Activated CD4-positive, alpha-beta T cell treated with anti-CD3 and anti-CD28 coated beads, Interleukin-2, Interleukin-6, amounts not matched to agents 100 ng/mL and 50 ng/mL, durations not matched to agents 16 hours and 8 hours (primary cell): ENCODE measurements at regions not wholly inside any gene's neighbourhood (a gene's known extent, or its start where the extent isn't known, plus 50 kb on each side); places are given as distances from the start of the nearest gene placed in this dataset.

Experiments used
- DNase-seq: peaks from one replicate; pipeline ENCODE4 v3.0.0-alpha.2; 2020

DNA sequence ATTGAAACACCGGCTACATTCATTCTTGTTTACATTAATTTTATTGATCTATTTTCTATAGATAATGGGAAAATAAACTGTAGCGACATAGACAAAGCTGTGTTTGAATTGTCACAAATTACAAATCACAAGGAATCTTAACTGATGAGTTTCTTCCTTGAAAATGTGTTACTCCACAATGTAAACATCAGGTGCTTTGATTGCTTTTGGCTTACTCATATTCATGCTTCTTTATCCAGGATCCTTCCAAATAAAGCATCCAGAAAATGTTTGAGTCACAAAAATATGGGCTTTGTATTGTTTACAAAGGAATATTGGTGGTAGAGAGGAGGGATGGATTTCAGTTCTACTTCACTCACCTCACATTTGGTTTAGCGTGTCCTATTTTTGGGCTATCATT is 64.0 kb downstream of the BMP2 start:
- DNase-seq, result no peak

GRCh38 chr20:6832811-6833210 is 65.3 kb downstream of the BMP2 start:
- DNase-seq, result no peak

DNA sequence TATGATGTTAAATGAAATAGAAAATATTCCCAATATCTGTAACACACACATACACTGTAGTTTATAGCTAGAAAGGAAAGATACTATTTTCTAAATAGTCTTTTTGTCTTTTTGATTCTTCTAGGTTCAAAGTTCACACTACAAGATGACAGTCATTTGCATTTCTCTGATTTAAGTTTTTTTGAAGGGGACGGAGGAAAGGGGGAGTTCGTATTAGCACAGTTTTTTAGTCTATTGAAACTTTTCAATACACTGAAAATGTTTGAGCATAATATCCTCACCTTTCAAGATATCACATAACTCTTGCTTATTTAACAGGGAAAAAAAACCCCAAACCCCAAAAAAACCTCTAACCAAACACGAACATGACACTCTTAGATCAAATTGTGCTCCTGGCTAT is 68.1 kb downstream of the BMP2 start:
- DNase-seq, result no peak

GRCh38 chr20:6836821-6837374 is 69.4 kb downstream of the BMP2 start:
- no peak for DNase-seq

GRCh38 chr20:6837730-6838129 is 70.2 kb downstream of the BMP2 start:
- DNase-seq, result no peak

DNA sequence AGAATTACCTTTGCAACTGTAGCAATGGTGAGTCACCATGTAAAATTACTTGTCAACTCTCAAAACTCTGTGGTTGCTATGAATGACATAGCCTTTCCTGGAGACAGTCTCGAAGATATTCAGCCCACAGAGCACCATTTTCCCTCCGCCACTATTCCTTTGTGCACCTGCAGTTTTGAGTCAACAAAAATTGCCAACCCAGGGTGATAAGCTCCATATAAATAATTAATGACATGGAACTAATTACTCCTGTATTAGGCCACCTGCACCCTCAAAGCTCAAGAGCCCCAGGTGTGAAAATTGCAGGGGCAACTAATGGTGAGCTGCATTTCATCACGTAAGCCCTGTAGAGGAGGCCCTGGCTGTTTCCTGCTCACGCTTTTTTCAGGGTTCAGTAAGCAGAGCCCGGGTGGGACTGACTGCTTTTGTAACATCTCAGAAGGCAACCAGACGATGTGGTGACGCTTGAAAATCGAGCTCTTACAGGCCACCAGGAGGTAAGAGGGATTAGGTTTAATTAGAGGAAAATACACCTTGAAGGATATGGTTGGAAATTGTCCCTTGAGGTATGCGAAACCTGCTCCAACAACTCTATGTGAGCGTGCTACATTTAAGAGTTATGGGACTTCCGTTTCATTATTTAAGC is 70.8 kb downstream of the BMP2 start:
- peak; percentile 29 for DNase-seq

DNA sequence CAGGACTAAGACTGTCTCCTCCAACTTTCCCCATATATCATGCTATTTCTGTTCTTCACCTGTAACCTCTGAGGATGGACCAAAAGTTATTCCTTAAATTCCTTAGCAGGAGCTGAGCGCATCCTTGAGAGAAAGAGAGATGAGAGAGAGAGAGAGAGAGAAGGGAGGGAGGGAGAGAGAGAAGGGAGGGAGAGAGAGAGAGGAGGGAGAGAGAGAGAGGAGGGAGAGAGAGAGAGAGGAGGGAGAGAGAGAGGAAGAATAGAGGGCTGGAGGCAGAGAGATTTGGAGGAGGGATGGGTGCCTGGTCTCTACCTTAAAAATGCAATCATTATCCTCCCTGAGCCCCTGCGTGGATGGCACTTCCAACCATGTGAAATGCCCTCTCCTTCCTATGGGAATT is 73.6 kb downstream of the BMP2 start:
- DNase-seq, result no peak

GRCh38 chr20:6845141-6845540 is 77.7 kb downstream of the BMP2 start:
- no peak for DNase-seq

- DNase-seq, result no peak
Measured at GRCh38 chr20:6848041-6848440, 80.6 kb downstream of the BMP2 start.

DNA sequence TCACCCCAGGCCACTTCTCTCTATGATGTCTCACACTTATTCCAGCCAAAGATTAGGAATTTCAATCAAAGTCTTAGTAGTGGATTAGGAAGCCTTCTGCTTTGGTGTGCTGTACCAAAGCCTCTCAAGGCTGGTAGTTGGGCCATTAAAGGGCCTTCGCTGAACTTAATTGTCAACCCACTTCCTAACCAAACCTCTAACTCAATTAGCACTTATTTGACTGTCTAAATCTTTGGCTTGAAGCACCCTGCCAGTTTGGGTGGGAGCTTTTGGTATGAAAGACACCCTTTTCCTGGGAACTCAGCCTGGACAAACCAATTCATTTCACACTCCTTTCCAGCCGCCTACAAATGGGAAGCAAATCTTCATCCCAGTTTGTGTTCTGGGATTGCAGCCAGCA is 81.5 kb downstream of the BMP2 start:
- DNase-seq, result no peak

GRCh38 chr20:6851136-6851535 is 83.7 kb downstream of the BMP2 start:
- DNase-seq, result no peak

DNA sequence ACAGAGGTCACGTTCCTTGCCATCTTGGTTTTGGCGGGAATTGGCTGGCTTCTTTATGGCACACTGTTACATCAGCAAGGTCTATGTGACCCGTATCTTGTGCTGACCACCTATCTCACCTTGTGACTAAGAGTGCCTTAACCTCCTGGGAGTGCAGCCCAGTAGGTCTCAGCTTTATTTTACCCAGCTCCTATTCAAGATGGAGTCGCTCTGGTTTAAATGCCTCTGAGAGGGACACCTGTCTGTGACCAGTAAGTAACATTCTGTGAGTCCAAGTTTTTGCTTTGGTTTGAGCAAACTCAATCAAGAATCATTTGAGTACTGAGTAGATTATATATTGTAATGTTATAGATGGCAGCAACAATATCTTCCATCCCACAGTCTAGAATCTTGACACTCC is 85.0 kb downstream of the BMP2 start:
- DNase-seq, result no peak

DNA sequence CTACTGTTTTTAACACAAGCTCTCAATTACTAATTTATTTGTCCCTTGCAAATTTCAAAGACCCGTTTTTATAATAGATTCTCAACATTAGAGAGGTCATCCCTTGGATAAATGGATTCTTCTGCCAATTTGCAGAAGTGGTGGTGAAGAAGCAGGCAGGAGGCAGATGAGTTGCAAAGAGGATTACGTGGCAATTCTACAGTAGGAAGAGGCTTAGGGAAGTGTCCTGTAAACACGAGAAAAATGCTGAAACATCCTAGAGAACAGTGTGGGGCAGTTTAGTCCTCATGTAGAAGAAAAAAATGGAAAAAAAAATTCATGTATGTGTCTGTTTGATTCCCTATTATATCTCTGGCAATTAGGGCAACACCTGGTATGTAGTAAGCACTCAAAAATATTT is 87.6 kb downstream of the BMP2 start:
- DNase-seq, result no peak

DNA sequence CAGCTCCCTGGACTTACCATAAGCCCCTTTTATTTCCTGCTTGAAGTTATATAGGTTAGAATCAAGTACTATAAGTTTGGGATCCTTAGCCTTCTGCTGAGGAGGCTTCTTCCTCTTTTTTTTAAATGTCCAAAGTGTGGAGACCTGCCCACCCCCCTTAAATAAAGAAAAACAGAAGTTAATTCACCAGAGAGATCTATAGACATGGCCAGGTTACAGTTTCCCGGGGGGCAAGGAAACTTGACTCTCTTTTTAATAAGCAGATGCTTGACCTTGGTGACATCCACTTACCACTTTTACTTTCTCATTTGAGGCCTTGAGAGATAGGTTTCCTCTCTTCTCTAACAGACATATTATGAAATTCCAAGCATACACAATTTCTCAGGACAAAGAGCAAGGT is 88.3 kb downstream of the BMP2 start:
- DNase-seq, result no peak

GRCh38 chr20:6857927-6858326 is 90.4 kb downstream of the BMP2 start:
- no peak for DNase-seq

DNA sequence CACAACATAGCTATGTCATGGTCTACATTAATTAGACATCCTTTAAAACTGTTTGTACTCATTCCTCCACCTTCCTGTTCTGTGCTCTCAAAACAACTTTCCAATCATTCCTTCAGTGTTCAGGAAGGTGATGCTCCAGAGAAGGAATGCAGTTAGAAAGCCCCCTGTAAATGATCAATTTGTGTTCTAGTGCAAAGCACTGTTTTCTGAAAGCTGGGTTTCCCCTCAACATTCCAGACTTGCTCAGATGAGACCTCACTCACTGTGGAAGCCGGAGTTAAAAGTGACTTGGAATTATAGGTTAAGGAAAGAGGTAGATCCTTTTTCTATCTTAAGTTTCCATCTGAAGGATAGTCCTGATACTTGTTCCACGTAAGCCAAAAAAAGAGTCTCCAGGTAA is 95.9 kb downstream of the BMP2 start:
- DNase-seq, result no peak

- DNase-seq, result no peak
Measured at GRCh38 chr20:6863798-6864201, 96.3 kb downstream of the BMP2 start.

GRCh38 chr20:6864740-6865139 is 97.3 kb downstream of the BMP2 start:
- DNase-seq, result no peak

GRCh38 chr20:6866741-6867140 is 99.3 kb downstream of the BMP2 start:
- DNase-seq, result no peak

DNA sequence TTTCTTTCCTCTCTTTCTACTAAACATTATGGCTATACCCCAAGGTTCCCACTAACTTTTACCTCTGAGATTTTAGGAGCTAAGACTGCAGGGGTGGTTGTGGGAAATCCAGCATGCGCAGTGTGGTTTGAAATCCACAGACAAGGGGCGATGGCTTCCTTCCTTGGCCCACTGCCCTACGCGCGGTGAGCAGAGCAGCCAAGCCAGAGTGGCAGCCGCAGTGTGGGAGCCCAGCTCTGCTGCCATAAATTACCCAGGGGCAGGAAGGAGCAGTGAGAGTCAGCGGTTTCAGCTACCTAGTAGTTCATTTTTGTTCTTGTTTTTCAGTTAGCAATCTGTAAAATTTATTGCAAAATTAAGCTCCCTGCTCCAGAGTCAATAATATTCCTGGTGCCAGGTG is 101.4 kb downstream of the BMP2 start:
- no peak for DNase-seq

- no peak for DNase-seq
Measured at GRCh38 chr20:6870559-6870958, 103.1 kb downstream of the BMP2 start.

- DNase-seq, result no peak
Measured at GRCh38 chr20:6877633-6878032, 110.1 kb downstream of the BMP2 start.

- no peak for DNase-seq
Measured at GRCh38 chr20:6882561-6883291, 115.2 kb downstream of the BMP2 start.

DNA sequence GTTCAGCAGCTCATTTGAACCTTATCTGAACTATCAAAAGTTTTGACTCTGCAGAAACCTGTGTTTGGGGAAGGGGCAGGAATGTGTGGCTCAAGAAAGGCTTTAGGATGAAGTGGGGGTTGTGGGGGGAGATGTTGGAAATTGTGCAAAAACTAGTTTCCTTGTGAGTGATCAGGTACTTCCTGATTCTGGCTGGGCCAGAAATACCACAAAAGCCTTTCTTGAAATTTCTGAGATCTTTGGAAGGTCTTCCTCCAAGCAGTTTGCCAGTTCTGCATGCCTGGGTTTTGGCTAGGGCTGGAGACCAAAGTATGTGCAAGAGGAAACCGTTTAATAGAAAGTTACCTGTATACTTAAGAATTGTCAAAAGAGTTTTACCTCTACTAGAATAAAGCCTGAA is 116.6 kb downstream of the BMP2 start:
- no peak for DNase-seq
